ENCODE measurements at regions not wholly inside any gene's neighbourhood (a gene's known extent, or its start where the extent isn't known, plus 50 kb on each side); places are given as distances from the start of the nearest gene placed in this dataset.

DNA sequence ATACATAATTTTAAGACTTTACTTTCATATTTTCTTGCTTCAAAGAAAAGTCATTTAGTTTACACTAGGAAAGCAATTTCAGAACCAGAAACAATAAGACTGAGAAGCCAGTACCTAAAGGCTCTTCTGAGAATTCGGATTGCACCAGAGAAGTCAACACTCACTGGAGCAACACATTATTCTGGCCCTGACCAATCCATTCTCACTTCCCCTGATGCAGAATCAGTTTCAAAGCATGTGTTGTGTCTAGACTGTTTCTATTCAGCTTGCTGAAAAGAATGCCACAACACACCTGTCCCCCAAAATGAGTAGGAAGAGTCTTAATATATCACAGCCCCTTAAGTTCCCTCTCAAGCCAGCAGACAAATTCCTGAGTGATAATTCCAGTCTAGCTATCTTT, 1074.3 kb upstream of the TENM4 start:
- no peak for TF ChIP-seq POLR2A (IDR thresholded peaks at IDR 0.05)
- TF ChIP-seq, protein P1, sequence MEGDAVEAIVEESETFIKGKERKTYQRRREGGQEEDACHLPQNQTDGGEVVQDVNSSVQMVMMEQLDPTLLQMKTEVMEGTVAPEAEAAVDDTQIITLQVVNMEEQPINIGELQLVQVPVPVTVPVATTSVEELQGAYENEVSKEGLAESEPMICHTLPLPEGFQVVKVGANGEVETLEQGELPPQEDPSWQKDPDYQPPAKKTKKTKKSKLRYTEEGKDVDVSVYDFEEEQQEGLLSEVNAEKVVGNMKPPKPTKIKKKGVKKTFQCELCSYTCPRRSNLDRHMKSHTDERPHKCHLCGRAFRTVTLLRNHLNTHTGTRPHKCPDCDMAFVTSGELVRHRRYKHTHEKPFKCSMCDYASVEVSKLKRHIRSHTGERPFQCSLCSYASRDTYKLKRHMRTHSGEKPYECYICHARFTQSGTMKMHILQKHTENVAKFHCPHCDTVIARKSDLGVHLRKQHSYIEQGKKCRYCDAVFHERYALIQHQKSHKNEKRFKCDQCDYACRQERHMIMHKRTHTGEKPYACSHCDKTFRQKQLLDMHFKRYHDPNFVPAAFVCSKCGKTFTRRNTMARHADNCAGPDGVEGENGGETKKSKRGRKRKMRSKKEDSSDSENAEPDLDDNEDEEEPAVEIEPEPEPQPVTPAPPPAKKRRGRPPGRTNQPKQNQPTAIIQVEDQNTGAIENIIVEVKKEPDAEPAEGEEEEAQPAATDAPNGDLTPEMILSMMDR (IDR thresholded peaks at IDR 0.05) = no peak
